Chondrocyte (in vitro differentiated cells): ENCODE measurements at regions not wholly inside any gene's neighbourhood (a gene's known extent, or its start where the extent isn't known, plus 50 kb on each side); places are given as distances from the start of the nearest gene placed in this dataset.

Experiments used
- DNase-seq: peaks from one replicate; pipeline ENCODE4 v3.0.0; 2021; ENCODE audit warnings: mixed read lengths, low spot score
- H3K27ac Mint-ChIP-seq: one replicate; pipeline ENCODE4 v1.8.0; 2021; ENCODE audit warnings: mild to moderate bottlenecking, moderate library complexity, mixed read lengths; ENCODE audit not compliant: unreplicated experiment
- H3K27me3 Mint-ChIP-seq: 2 replicates; pipeline ENCODE4 v1.8.0; 2021; ENCODE audit warnings: low read depth, mixed read lengths
- H3K36me3 Mint-ChIP-seq: 2 replicates; pipeline ENCODE4 v1.8.0; 2021; ENCODE audit warnings: low read depth, mixed read lengths
- H3K4me1 Mint-ChIP-seq: 2 replicates; pipeline ENCODE4 v1.8.0; 2021; ENCODE audit warnings: low read depth, mild to moderate bottlenecking, mixed read lengths
- H3K4me3 Mint-ChIP-seq: one replicate; pipeline ENCODE4 v1.8.0; 2021; ENCODE audit warnings: mild to moderate bottlenecking, moderate library complexity, mixed read lengths; ENCODE audit not compliant: unreplicated experiment
- H3K9me3 Mint-ChIP-seq: 2 replicates; pipeline ENCODE4 v1.8.0; 2021; ENCODE audit warnings: low read depth, mixed read lengths
- CTCF ChIP-seq: fragments of 200-600 bp; sonication (generic); IDR thresholded peaks from 2 replicates; pipeline ENCODE4 v1.5.0; 2021; ENCODE audit warnings: antibody characterized with exemption, mild to moderate bottlenecking, moderate library complexity

GRCh38 chr6:109237986-109238329, 142.7 kb downstream of the CEP57L1 start:
- H3K27ac Mint-ChIP-seq = no peak overlapping the region
- H3K4me3 Mint-ChIP-seq = no peak overlapping the region
- H3K36me3 Mint-ChIP-seq = no peaks in the 10 kb centered on the region
- H3K9me3 Mint-ChIP-seq = peaks cover 4% of the 10 kb centered on the region
- no peaks in the 10 kb centered on the region for H3K27me3 Mint-ChIP-seq
- TF ChIP-seq CTCF = no peak
- peaks cover 12% of the 10 kb centered on the region for H3K4me1 Mint-ChIP-seq
- no peak for DNase-seq

GRCh38 chr6:109237077-109237985, 142.0 kb downstream of the CEP57L1 start:
- H3K4me3 Mint-ChIP-seq = no peak overlapping the region
- no peaks in the 10 kb centered on the region for H3K36me3 Mint-ChIP-seq
- H3K9me3 Mint-ChIP-seq = peaks cover 4% of the 10 kb centered on the region
- H3K27ac Mint-ChIP-seq = no peak overlapping the region
- TF ChIP-seq CTCF = no peak
- no peak for DNase-seq
- H3K4me1 Mint-ChIP-seq = peaks cover 12% of the 10 kb centered on the region
- no peaks in the 10 kb centered on the region for H3K27me3 Mint-ChIP-seq

GRCh38 chr6:109236115-109237076, 141.1 kb downstream of the CEP57L1 start:
- no peak for TF ChIP-seq CTCF
- DNase-seq = no peak
- Mint-ChIP-seq H3K9me3 (peaks cover 4% of the 10 kb centered on the region), H3K4me3 (no peak overlapping the region), H3K27me3 (no peaks in the 10 kb centered on the region), H3K4me1 (peaks cover 12% of the 10 kb centered on the region), H3K36me3 (no peaks in the 10 kb centered on the region), H3K27ac (no peak overlapping the region)

- Mint-ChIP-seq H3K36me3 (no peaks in the 10 kb centered on the region), H3K4me1 (peaks cover 12% of the 10 kb centered on the region), H3K4me3 (no peak overlapping the region), H3K9me3 (peaks cover 4% of the 10 kb centered on the region), H3K27me3 (no peaks in the 10 kb centered on the region), H3K27ac (no peak overlapping the region)
- TF ChIP-seq CTCF = no peak
- DNase-seq = no peak
These were observed 140.3 kb downstream of the CEP57L1 start for GRCh38 chr6:109235481-109236038.

- Mint-ChIP-seq H3K4me1 (no peaks in the 10 kb centered on the region), H3K27ac (no peak overlapping the region), H3K4me3 (no peak overlapping the region), H3K27me3 (no peaks in the 10 kb centered on the region), H3K36me3 (no peaks in the 10 kb centered on the region), H3K9me3 (peaks cover 5% of the 10 kb centered on the region)
- TF ChIP-seq CTCF = no peak
- no peak for DNase-seq
These were observed 135.1 kb downstream of the CEP57L1 start for GRCh38 chr6:109230453-109230852.
